Thyroid gland (tissue), 4 donors: ENCODE measurements at regions not wholly inside any gene's neighbourhood (a gene's known extent, or its start where the extent isn't known, plus 50 kb on each side); places are given as distances from the start of the nearest gene placed in this dataset.

Experiments
- DNase-seq, 2 donors: peaks; one replicate each; pipeline ENCODE4 v3.0.0-alpha.2; 2019
- H3K27ac ChIP-seq, 3 donors: fragments of 200-600 bp; sonication (generic); 1 replicate in 2 of 3; 2 replicates in 1 of 3; pipeline ENCODE4 v1.5.1; 2016 to 2019; ENCODE audit warnings: mild to moderate bottlenecking in 1 of 3, moderate library complexity in 1 of 3
- H3K27me3 ChIP-seq: fragments of 200-600 bp; sonication (generic); one replicate; pipeline ENCODE4 v1.5.1; 2019
- H3K36me3 ChIP-seq, 2 donors: fragments of 200-600 bp; sonication (generic); one replicate each; pipeline ENCODE4 v1.5.1; 2016 to 2019
- H3K4me1 ChIP-seq, 2 donors: fragments of 200-600 bp; sonication (generic); one replicate each; pipeline ENCODE4 v1.5.1; 2017 to 2019
- H3K4me3 ChIP-seq, 3 donors: fragments of 200-600 bp; sonication (generic); replicated peaks in 1 of 3; 1 replicate in 2 of 3; 2 replicates in 1 of 3; pipeline ENCODE4 v1.5.1; 2016; ENCODE audit warnings: mild to moderate bottlenecking in 1 of 3
- H3K9me3 ChIP-seq: fragments of 200-600 bp; sonication (generic); one replicate; pipeline ENCODE4 v1.5.1; 2017
- CTCF ChIP-seq, 6 experiments: fragments of 200-600 bp in 3 of 6; fragments of 450-650 bp in 3 of 6; sonication (generic) in 3 of 6; IDR thresholded peaks; one replicate each; pipeline ENCODE4 v1.5.1; 2016 to 2019; ENCODE audit warnings: antibody characterized with exemption in 6 of 6, mild to moderate bottlenecking in 2 of 6, inconsistent platforms in 1 of 6, moderate library complexity in 1 of 6
- POLR2A ChIP-seq, 2 donors: fragments of 450-650 bp; IDR thresholded peaks; one replicate each; pipeline ENCODE4 v1.6.1; 2017; ENCODE audit warnings: antibody characterized with exemption in 2 of 2, mild to moderate bottlenecking in 2 of 2, moderate library complexity in 1 of 2
- WGBS, 2 donors: methylation state at CpG; one replicate each; pipeline ENCODE4 v1.1.5; 2017; 5-methylcytosine and 5-hydroxymethylcytosine counted together
- intact Hi-C: fragments of 100-400 bp; cut with DNase I; formaldehyde crosslinking; loops from one replicate; pipeline ENCODE4 v1.15.1; 2023

GRCh38 chr14:61939776-61940175, 177.6 kb downstream of the SNAPC1 start:
- TF ChIP-seq POLR2A (IDR thresholded peaks at IDR 0.05): no peak
- no peak for TF ChIP-seq CTCF (IDR thresholded peaks at IDR 0.05)
- 69 to 71% methylated on average over 2 of the region's 2 CpGs for WGBS, 2 donors
- no peaks in the 10 kb centered on the region for H3K36me3 ChIP-seq
- intact Hi-C loops: no loop called here
- H3K4me1 ChIP-seq: peaks cover 9 to 17% of the 10 kb centered on the region in 2 donors
- DNase-seq: no peak
- H3K4me3 ChIP-seq: no peak overlapping the region
- H3K27me3 ChIP-seq: no peaks in the 10 kb centered on the region
- no peaks in the 10 kb centered on the region for H3K9me3 ChIP-seq
- no peak overlapping the region for H3K27ac ChIP-seq

GRCh38 chr14:61940666-61941420, 178.6 kb downstream of the SNAPC1 start:
- Histone ChIP-seq H3K4me3 (no peak overlapping the region), H3K27me3 (no peaks in the 10 kb centered on the region), H3K27ac (peak overlapping the region; percentile 56 to 80 (median 72)), H3K9me3 (no peaks in the 10 kb centered on the region), H3K4me1 (peaks cover 9 to 17% of the 10 kb centered on the region in 2 donors), H3K36me3 (no peaks in the 10 kb centered on the region)
- TF ChIP-seq POLR2A (IDR thresholded peaks at IDR 0.05): no peak
- TF ChIP-seq CTCF (IDR thresholded peaks at IDR 0.05): no peak
- DNase-seq: peak; percentile 68 to 78
- WGBS, 2 donors: 21 to 25% methylated on average over 7 of the region's 7 CpGs
- intact Hi-C loops: no loop called here

- H3K4me3 ChIP-seq: no peak overlapping the region
- peak overlapping the region; percentile 56 to 80 (median 72) for H3K27ac ChIP-seq
- DNase-seq: no peak
- H3K27me3 ChIP-seq: no peaks in the 10 kb centered on the region
- H3K36me3 ChIP-seq: no peaks in the 10 kb centered on the region
- intact Hi-C loops: no loop called here
- 68 to 84% methylated on average over 4 of the region's 4 CpGs for WGBS, 2 donors
- no peaks in the 10 kb centered on the region for H3K9me3 ChIP-seq
- TF ChIP-seq CTCF (IDR thresholded peaks at IDR 0.05): no peak
- TF ChIP-seq POLR2A (IDR thresholded peaks at IDR 0.05): no peak
- peaks cover 9 to 17% of the 10 kb centered on the region in 2 donors for H3K4me1 ChIP-seq
These were observed 179.4 kb downstream of the SNAPC1 start for GRCh38 chr14:61941421-61942150.

- TF ChIP-seq POLR2A (IDR thresholded peaks at IDR 0.05) (no peak), CTCF (IDR thresholded peaks at IDR 0.05) (no peak)
- Histone ChIP-seq H3K27ac (no peak overlapping the region), H3K9me3 (no peaks in the 10 kb centered on the region), H3K4me3 (no peak overlapping the region), H3K27me3 (no peaks in the 10 kb centered on the region), H3K4me1 (no peaks in the 10 kb centered on the region), H3K36me3 (no peaks in the 10 kb centered on the region)
- 79 to 81% methylated on average over 6 of the region's 6 CpGs for WGBS, 2 donors
- no peak for DNase-seq
- intact Hi-C loops: no loop called here
These were observed 186.2 kb downstream of the SNAPC1 start for GRCh38 chr14:61948376-61948775.

- no peak for TF ChIP-seq POLR2A (IDR thresholded peaks at IDR 0.05)
- TF ChIP-seq CTCF (IDR thresholded peaks at IDR 0.05): no peak
- peak; percentile 9 to 29 for DNase-seq
- H3K27me3 ChIP-seq: no peaks in the 10 kb centered on the region
These were observed 188.1 kb downstream of the SNAPC1 start for GRCh38 chr14:61950340-61950739.

More at GRCh38 chr14:61950340-61950739, 188.1 kb downstream of the SNAPC1 start:
- Histone ChIP-seq H3K4me1 (no peaks in the 10 kb centered on the region), H3K27ac (no peak overlapping the region), H3K9me3 (no peaks in the 10 kb centered on the region), H3K36me3 (no peaks in the 10 kb centered on the region), H3K4me3 (no peak overlapping the region)
- 49 to 57% methylated on average over 3 of the region's 3 CpGs for WGBS, 2 donors
- intact Hi-C loops: no loop called here
